Upper lobe of right lung (tissue), 1 donor: ENCODE measurements at regions not wholly inside any gene's neighbourhood (a gene's known extent, or its start where the extent isn't known, plus 50 kb on each side); places are given as distances from the start of the nearest gene placed in this dataset.

Experiments
- ATAC-seq: fragments of 200-7000 bp; cut with Tn5 transposase; one replicate; pipeline ENCODE4 v1.9.1; 2020; ENCODE audit warnings: mild to moderate bottlenecking, moderate library complexity
- DNase-seq: peaks from one replicate; pipeline ENCODE4 v3.0.0-alpha.2; 2020
- H3K27ac ChIP-seq: fragments of 200-600 bp; one replicate; pipeline ENCODE4 v1.8.0; 2022
- H3K27me3 ChIP-seq: fragments of 200-600 bp; one replicate; pipeline ENCODE4 v1.8.0; 2022; ENCODE audit warnings: mild to moderate bottlenecking
- H3K36me3 ChIP-seq: fragments of 200-600 bp; one replicate; pipeline ENCODE4 v1.8.0; 2022
- H3K4me1 ChIP-seq: fragments of 200-600 bp; one replicate; pipeline ENCODE4 v1.8.0; 2022
- H3K4me3 ChIP-seq: fragments of 200-600 bp; one replicate; pipeline ENCODE4 v1.8.0; 2022; ENCODE audit warnings: mild to moderate bottlenecking
- H3K9me3 ChIP-seq: fragments of 200-600 bp; one replicate; pipeline ENCODE4 v1.8.0; 2022
- intact Hi-C: fragments of 100-400 bp; cut with DNase I; formaldehyde crosslinking; loops from one replicate; pipeline ENCODE4 v1.11.0; 2022
- TF ChIP-seq, protein P1 (sequence below): fragments of 200-600 bp; IDR thresholded peaks from one replicate; pipeline ENCODE4 v1.8.0; 2022; ENCODE audit warnings: antibody characterized with exemption
- donor health status: DM: no; HTN: yes; CAD: no; lungs with severe emphysema.

DNA sequence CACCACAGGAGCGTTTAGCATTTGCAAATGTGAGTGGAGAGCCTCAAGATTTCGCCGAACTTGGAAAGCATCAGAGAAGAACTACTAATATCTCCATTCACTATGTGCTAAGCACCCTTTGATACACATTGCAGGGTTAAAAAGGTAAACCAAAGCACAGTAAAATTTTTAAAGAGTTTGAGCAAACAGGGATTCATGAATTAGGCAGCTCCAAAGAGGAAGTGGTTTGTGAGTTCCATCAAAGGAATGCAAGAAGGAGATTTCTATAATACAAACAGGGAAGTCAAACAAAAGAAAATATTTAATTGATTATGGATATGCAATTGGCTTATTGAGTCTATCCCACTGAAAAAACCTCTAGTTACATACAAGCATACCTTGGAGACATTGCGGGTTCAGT is 81.1 kb upstream of the TMEM72 start:
- no peaks in the 10 kb centered on the region for H3K4me1 ChIP-seq
- no peaks in the 10 kb centered on the region for H3K9me3 ChIP-seq
- intact Hi-C loops, result no loop called here
- H3K27ac ChIP-seq, result no peak overlapping the region
- H3K27me3 ChIP-seq, result no peaks in the 10 kb centered on the region
- no peak overlapping the region for H3K4me3 ChIP-seq
- TF ChIP-seq, protein P1, sequence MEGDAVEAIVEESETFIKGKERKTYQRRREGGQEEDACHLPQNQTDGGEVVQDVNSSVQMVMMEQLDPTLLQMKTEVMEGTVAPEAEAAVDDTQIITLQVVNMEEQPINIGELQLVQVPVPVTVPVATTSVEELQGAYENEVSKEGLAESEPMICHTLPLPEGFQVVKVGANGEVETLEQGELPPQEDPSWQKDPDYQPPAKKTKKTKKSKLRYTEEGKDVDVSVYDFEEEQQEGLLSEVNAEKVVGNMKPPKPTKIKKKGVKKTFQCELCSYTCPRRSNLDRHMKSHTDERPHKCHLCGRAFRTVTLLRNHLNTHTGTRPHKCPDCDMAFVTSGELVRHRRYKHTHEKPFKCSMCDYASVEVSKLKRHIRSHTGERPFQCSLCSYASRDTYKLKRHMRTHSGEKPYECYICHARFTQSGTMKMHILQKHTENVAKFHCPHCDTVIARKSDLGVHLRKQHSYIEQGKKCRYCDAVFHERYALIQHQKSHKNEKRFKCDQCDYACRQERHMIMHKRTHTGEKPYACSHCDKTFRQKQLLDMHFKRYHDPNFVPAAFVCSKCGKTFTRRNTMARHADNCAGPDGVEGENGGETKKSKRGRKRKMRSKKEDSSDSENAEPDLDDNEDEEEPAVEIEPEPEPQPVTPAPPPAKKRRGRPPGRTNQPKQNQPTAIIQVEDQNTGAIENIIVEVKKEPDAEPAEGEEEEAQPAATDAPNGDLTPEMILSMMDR, result no peak
- no peak for ATAC-seq
- no peaks in the 10 kb centered on the region for H3K36me3 ChIP-seq
- DNase-seq, result no peak

DNA sequence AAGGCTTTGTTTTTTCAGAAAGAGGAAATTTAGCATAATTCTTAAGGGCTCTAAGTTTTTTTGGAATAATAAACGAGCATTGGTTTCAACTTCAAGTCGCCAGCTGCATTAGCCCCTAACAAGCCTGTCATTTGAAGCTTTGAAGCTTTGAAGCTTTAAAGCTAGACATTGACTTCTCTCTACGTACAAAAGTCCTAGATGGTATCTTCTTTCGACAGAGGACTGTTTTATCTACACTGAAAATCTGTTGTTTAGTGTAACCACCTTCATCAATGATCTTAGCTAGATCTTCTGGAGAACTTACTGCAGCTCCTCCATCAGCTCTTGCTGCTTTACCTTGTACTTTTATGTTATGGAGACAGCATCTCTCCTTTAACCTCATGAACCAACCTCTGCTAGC is 79.6 kb upstream of the TMEM72 start:
- Histone ChIP-seq H3K9me3 (no peaks in the 10 kb centered on the region), H3K4me3 (no peak overlapping the region), H3K36me3 (no peaks in the 10 kb centered on the region), H3K27me3 (no peaks in the 10 kb centered on the region), H3K27ac (no peak overlapping the region), H3K4me1 (no peaks in the 10 kb centered on the region)
- TF ChIP-seq, protein P1, result no peak
- no peak for DNase-seq
- ATAC-seq, result no peak
- intact Hi-C loops, result no loop called here

DNA sequence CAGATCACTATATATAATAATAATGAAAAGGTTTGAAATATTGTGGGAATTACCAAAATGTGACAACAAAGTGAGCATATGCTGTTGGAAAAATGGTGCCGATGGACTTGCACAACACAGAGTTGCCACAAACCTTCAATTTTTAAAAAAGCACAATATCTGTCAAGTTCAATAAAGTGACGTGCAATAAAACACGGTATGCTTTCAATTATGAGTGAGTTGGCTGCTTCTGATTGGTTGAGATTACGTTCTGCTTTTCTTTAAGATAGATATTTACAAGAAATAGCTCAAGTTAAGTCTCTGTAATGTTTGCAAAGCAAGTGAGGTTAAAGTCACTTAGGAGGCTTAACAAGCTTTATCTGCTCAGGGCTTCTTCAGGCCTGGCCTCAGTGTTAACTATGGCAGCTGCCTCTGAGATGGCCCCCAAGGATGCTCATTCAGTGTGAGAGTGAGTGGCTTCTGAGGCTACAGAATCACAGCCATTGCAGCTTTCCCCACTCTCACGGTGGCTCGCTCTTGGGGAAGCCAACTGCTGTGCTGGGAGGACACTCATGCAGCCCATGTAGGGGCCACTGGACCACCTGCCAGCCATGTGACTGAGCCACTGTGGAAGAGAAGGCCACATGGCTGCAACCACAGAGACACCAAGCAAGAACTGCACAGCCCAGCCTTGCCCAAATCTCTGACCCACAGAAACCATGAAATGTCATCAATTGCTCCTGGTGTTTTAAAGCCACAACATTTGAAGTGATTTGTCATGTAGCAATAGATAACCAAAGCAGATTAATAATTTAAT is 78.3 kb upstream of the TMEM72 start:
- Histone ChIP-seq H3K27me3 (no peaks in the 10 kb centered on the region), H3K9me3 (no peaks in the 10 kb centered on the region), H3K36me3 (no peaks in the 10 kb centered on the region), H3K4me1 (no peaks in the 10 kb centered on the region), H3K4me3 (no peak overlapping the region), H3K27ac (no peak overlapping the region)
- ATAC-seq (no peak), DNase-seq (no peak)
- intact Hi-C loops, result no loop called here
- TF ChIP-seq, protein P1, result no peak

DNA sequence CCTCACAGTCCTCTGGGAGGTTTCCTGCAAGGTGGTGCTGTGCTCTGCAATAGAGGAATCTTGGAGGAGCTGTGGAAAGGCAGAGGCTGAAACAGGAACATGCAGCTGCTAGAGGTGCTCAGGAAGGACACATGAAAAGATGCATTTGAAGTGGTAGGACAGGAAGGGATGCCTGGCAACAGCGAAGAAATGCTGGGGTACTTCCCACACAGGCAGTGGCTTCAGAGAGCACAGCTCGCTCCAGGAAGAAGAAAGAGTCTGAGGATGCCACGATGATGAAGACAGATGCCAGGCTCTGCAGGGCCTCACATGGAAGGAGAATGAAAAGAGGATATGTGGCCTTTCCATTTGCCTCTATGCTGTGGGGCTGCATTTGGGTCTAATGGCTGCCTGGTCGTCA is 77.0 kb upstream of the TMEM72 start:
- Histone ChIP-seq H3K27ac (no peak overlapping the region), H3K27me3 (no peaks in the 10 kb centered on the region), H3K9me3 (no peaks in the 10 kb centered on the region), H3K36me3 (no peaks in the 10 kb centered on the region), H3K4me1 (no peaks in the 10 kb centered on the region), H3K4me3 (no peak overlapping the region)
- ATAC-seq (no peak), DNase-seq (no peak)
- intact Hi-C loops, result no loop called here
- TF ChIP-seq, protein P1, result no peak

DNA sequence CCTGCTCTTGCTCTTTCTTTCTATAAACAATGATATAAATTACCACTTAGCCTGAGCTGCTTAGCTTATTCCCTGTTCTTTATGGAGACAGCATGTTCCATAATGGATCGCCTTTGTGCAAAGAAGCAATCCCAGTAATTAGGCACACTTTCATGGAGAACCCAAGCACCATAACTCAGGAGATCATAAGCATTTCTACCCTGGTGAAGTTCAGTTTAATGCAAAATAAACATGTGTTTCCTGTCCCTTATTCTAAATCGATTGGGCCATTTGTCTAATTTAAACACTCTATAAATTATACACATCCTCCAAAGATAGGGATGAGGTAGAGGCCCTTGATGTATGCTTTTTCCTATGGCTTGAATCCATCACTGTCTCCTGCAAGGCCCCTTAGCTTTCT is 75.8 kb upstream of the TMEM72 start:
- Histone ChIP-seq H3K27me3 (no peaks in the 10 kb centered on the region), H3K4me3 (no peak overlapping the region), H3K36me3 (no peaks in the 10 kb centered on the region), H3K4me1 (no peaks in the 10 kb centered on the region), H3K9me3 (no peaks in the 10 kb centered on the region), H3K27ac (no peak overlapping the region)
- TF ChIP-seq, protein P1, result no peak
- ATAC-seq (no peak), DNase-seq (no peak)
- intact Hi-C loops, result no loop called here

DNA sequence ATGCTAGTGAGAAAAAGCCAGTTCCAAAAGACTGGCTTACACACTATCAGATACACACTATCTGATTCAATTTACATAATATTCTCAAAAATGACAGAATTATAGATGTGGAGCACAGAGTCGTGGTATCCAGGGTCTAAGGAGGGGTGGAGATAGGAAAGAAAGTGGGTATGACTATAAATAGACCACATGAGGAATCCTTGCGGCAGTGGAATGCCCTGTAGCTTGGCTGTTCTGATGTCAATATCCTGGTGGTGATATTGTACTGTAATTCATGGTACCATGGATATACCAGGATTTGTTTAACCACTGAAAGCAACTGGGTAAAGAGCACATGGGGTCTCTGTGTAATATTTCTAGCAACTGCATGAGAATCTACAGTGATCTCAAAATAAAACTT is 67.7 kb upstream of the TMEM72 start:
- Histone ChIP-seq H3K4me3 (no peak overlapping the region), H3K4me1 (no peaks in the 10 kb centered on the region), H3K27ac (no peak overlapping the region), H3K9me3 (no peaks in the 10 kb centered on the region), H3K27me3 (no peaks in the 10 kb centered on the region), H3K36me3 (no peaks in the 10 kb centered on the region)
- no peak for DNase-seq
- TF ChIP-seq, protein P1, result no peak
- no peak for ATAC-seq
- intact Hi-C loops, result no loop called here
